Left ventricle myocardium inferior (tissue), 1 donor: ENCODE measurements at regions not wholly inside any gene's neighbourhood (a gene's known extent, or its start where the extent isn't known, plus 50 kb on each side); places are given as distances from the start of the nearest gene placed in this dataset.
"Not testable (repeated sequence)": the region's sequence is repeated elsewhere in the genome, so short reads cannot be mapped to it uniquely, and the experiment has no call there.

Source experiments
- DNase-seq: peaks from one replicate; pipeline ENCODE4 v3.0.0-alpha.2; 2020
- H3K27ac ChIP-seq: fragments of 200-600 bp; replicated peaks from 2 replicates; pipeline ENCODE4 v1.8.0; 2021
- H3K27me3 ChIP-seq: fragments of 200-600 bp; 2 replicates; pipeline ENCODE4 v1.8.0; 2021; ENCODE audit warnings: low read depth
- H3K36me3 ChIP-seq: fragments of 200-600 bp; 2 replicates; pipeline ENCODE4 v1.8.0; 2021
- H3K4me1 ChIP-seq: fragments of 200-600 bp; 2 replicates; pipeline ENCODE4 v1.8.0; 2021
- H3K4me3 ChIP-seq: fragments of 200-600 bp; 2 replicates; pipeline ENCODE4 v1.8.0; 2021; ENCODE audit warnings: mild to moderate bottlenecking, moderate library complexity
- H3K9me3 ChIP-seq: fragments of 200-600 bp; replicated peaks from 2 replicates; pipeline ENCODE4 v1.8.0; 2021
- intact Hi-C: fragments of 100-400 bp; cut with micrococcal nuclease; formaldehyde crosslinking; loops from one replicate; pipeline ENCODE4 v1.11.0; 2022
- TF ChIP-seq, protein P1 (sequence below): fragments of 200-600 bp; IDR thresholded peaks from 2 replicates; pipeline ENCODE4 v1.8.0; 2021; ENCODE audit warnings: antibody characterized with exemption, mild to moderate bottlenecking, borderline replicate concordance
- donor health status: DM: no; HTN: yes; CAD: no; lungs with severe emphysema.

DNA sequence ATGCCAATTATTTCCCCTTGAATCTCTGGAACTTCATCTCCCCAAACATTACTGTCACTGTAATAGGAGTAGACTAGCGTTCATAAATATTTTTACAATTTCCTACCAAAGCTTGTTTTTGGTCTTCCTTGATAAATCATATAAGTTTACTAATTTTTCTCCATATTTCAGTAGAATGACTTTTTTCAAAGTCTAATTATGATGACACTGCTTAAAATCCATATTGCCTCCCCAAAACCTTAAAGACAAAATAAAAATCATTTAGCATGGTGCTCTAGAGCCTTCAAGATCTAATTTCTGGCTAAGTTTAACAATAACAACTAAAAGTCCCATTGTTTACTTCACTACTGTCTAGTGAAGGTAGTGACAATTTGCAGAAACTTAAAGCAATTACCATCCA is 474.2 kb upstream of the CHRM3 start:
- intact Hi-C loops = no loop called here
- H3K9me3 ChIP-seq = no peaks in the 10 kb centered on the region
- no peaks in the 10 kb centered on the region for H3K4me1 ChIP-seq
- TF ChIP-seq, protein P1, sequence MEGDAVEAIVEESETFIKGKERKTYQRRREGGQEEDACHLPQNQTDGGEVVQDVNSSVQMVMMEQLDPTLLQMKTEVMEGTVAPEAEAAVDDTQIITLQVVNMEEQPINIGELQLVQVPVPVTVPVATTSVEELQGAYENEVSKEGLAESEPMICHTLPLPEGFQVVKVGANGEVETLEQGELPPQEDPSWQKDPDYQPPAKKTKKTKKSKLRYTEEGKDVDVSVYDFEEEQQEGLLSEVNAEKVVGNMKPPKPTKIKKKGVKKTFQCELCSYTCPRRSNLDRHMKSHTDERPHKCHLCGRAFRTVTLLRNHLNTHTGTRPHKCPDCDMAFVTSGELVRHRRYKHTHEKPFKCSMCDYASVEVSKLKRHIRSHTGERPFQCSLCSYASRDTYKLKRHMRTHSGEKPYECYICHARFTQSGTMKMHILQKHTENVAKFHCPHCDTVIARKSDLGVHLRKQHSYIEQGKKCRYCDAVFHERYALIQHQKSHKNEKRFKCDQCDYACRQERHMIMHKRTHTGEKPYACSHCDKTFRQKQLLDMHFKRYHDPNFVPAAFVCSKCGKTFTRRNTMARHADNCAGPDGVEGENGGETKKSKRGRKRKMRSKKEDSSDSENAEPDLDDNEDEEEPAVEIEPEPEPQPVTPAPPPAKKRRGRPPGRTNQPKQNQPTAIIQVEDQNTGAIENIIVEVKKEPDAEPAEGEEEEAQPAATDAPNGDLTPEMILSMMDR = no peak
- no peaks in the 10 kb centered on the region for H3K27me3 ChIP-seq
- H3K4me3 ChIP-seq = no peak overlapping the region
- H3K27ac ChIP-seq = no peak overlapping the region
- no peak for DNase-seq
- H3K36me3 ChIP-seq = no peaks in the 10 kb centered on the region

DNA sequence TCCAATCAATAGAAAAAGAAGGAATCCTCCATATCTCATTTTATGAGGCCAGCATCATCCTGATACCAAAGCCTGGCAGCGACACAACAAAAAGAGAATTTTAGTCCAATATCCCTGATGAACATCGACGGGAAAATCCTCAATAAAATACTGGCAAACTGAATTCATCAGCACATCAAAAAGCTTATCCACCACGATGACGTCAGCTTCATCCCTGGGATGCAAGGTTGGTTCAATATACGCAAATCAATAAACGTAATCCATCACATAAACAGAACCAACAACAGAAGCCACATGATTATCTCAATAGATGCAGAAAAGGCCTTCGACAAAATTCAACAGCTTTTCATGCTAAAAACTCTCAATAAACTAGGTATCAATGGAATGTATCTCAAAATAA is 483.6 kb upstream of the CHRM3 start:
- H3K4me3 ChIP-seq, DNase-seq, intact Hi-C loops, H3K27ac ChIP-seq, H3K36me3 ChIP-seq, H3K27me3 ChIP-seq, H3K4me1 ChIP-seq: not testable (repeated sequence)
- peaks cover 21% of the 10 kb centered on the region for H3K9me3 ChIP-seq

DNA sequence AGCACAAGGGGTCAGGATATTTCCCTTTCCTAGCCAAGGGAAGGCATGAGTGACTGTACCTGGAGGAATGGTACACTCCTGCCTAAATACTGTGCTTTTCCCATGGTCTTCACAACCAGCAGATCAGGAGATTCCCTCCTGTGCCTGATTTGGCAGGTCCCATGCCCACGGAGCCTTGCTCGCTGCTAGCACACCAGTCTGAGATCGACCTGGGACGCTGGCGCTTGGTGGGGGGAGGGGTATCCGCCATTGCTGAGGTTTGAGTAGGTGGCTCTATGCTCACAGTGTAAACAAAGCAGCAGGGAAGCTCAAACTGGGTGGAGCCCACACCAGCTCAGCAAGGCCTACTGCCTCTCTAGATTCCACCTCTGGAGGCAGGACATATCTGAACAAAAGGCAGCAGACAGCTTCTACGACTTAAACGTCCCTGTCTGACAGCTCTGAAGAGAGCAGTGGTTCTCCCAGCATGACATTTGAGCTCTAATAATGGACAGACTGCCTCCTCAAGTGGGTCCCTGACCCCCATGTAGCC is 486.0 kb upstream of the CHRM3 start:
- no peaks in the 10 kb centered on the region for H3K4me1 ChIP-seq
- H3K9me3 ChIP-seq = peaks cover 15% of the 10 kb centered on the region
- no peak overlapping the region for H3K27ac ChIP-seq
- DNase-seq = no peak
- TF ChIP-seq, protein P1 = no peak
- no peaks in the 10 kb centered on the region for H3K27me3 ChIP-seq
- H3K36me3 ChIP-seq = no peaks in the 10 kb centered on the region
- intact Hi-C loops = no loop called here
- H3K4me3 ChIP-seq = no peak overlapping the region

DNA sequence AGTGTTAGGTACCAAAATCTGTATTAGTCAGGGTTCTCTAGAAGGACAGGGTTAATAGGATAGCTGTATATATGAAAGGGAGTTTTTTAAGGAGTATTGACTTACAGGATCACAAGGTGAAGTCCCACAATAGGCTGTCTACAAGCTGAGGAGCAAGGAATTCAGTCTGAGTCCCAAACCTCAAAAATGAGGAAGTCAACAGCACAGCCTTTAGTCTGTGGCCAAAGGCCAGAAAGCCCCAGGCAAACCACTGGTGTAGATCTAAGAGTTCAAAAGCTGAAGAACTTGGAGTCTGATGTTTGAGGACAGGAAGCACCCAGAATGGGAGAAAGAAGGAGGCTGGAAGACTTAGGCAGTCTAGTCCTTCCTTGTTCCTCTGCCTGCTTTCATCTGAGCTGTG is 487.5 kb upstream of the CHRM3 start:
- no peaks in the 10 kb centered on the region for H3K27me3 ChIP-seq
- TF ChIP-seq, protein P1 = no peak
- intact Hi-C loops = no loop called here
- no peak for DNase-seq
- no peak overlapping the region for H3K27ac ChIP-seq
- no peaks in the 10 kb centered on the region for H3K36me3 ChIP-seq
- H3K9me3 ChIP-seq = peaks cover 9% of the 10 kb centered on the region
- no peak overlapping the region for H3K4me3 ChIP-seq
- no peaks in the 10 kb centered on the region for H3K4me1 ChIP-seq

DNA sequence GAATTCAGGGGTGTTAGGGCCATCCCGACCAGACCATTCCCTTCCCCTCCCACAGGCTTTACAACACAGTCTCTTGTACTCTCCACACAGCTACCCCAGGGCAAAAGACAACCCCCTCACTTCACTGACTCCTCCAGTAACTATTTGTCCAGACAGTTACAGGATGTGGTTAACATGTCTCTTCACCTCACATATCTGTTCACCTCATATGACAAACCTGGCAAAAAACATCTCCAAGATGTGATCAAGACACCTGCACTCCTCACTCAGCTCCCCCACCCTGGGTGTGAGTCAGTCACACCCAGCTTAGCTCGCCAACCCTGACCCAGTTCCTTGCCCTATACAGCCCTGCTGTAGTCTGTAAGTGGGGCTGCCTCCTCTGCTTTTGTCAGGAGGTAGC is 490.5 kb upstream of the CHRM3 start:
- intact Hi-C loops = no loop called here

DNA sequence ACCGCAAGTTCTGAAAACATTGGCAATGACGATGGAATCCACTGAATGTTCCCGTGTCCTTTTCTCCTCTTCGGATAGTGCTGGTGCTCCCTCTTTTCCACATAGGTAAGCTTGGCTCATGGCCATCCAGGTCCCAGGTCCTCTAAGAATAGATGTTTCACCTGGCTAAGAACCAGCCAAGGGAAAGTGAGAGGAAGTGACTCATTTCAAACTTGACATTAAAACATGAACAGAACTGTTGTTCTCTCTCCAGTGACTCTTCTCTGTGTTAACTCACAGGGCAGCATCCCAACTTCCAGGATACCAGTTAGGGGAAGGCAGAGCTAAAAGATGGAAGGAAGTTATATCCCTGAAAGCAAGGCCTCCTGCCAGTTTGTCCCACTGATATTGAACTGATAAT is 493.8 kb upstream of the CHRM3 start:
- H3K9me3 ChIP-seq = no peaks in the 10 kb centered on the region
- no peak for DNase-seq
- TF ChIP-seq, protein P1 = no peak
- intact Hi-C loops = no loop called here
- no peak overlapping the region for H3K27ac ChIP-seq
- H3K27me3 ChIP-seq = no peaks in the 10 kb centered on the region
- H3K4me1 ChIP-seq = no peaks in the 10 kb centered on the region
- H3K4me3 ChIP-seq = no peak overlapping the region
- no peaks in the 10 kb centered on the region for H3K36me3 ChIP-seq

More for the DNA sequence above, 490.5 kb upstream of the CHRM3 start:
- TF ChIP-seq, protein P1 = no peak
- Histone ChIP-seq H3K36me3 (no peaks in the 10 kb centered on the region), H3K27me3 (no peaks in the 10 kb centered on the region), H3K9me3 (no peaks in the 10 kb centered on the region), H3K4me3 (no peak overlapping the region), H3K27ac (no peak overlapping the region), H3K4me1 (no peaks in the 10 kb centered on the region)
- no peak for DNase-seq
